CD14-positive monocyte (primary cell): ENCODE measurements at regions not wholly inside any gene's neighbourhood (a gene's known extent, or its start where the extent isn't known, plus 50 kb on each side); places are given as distances from the start of the nearest gene placed in this dataset.

Experiments used
- DNase-seq, 3 donors: peaks; one replicate each; pipeline ENCODE4 v3.0.0-alpha.2; 2011 to 2022
- H2AFZ ChIP-seq: 2 replicates; pipeline ENCODE4 v1.6.0; 2012; ENCODE audit warnings: mild to moderate bottlenecking, low read depth, low read length, inconsistent platforms; ENCODE audit not compliant: insufficient read depth, poor library complexity, severe bottlenecking
- H3K27ac ChIP-seq, 2 donors: 1 replicate in 1 of 2; 2 replicates in 1 of 2; pipeline ENCODE4 v1.5.1; 2012 to 2013; ENCODE audit warnings: low read length in 2 of 2, control low read depth in 1 of 2, inconsistent platforms in 1 of 2, low read depth in 1 of 2, mild to moderate bottlenecking in 1 of 2
- H3K27me3 ChIP-seq, 2 donors: one replicate each; pipeline versions ENCODE4 v1.6.0 to v1.6.1; 2011 to 2013; ENCODE audit warnings: low read length in 2 of 2; ENCODE audit not compliant: control insufficient read depth in 2 of 2, insufficient read depth in 2 of 2
- H3K36me3 ChIP-seq, 2 donors: replicated peaks in 1 of 2; 1 replicate in 1 of 2; 2 replicates in 1 of 2; pipeline versions ENCODE4 v1.5.1 to v1.6.1; 2012 to 2013; ENCODE audit warnings: low read length in 2 of 2, control low read depth in 1 of 2, inconsistent platforms in 1 of 2, mild to moderate bottlenecking in 1 of 2; ENCODE audit not compliant: insufficient read depth in 2 of 2, control insufficient read depth in 1 of 2
- H3K4me1 ChIP-seq, 2 donors: 1 replicate in 1 of 2; 2 replicates in 1 of 2; pipeline versions ENCODE4 v1.5.1 to v1.6.1; 2012 to 2013; ENCODE audit warnings: low read length in 2 of 2, control low read depth in 1 of 2, inconsistent platforms in 1 of 2, mild to moderate bottlenecking in 1 of 2, moderate library complexity in 1 of 2; ENCODE audit not compliant: insufficient read depth in 2 of 2, control insufficient read depth in 1 of 2
- H3K4me2 ChIP-seq: replicated peaks from 2 replicates; pipeline ENCODE3; 2012; ENCODE audit warnings: low read length, moderate library complexity, mild to moderate bottlenecking; ENCODE audit not compliant: poor library complexity, severe bottlenecking; ENCODE audit errors: extremely low read depth
- H3K4me3 ChIP-seq, 3 experiments: fragments of 200-600 bp in 1 of 3; sonication (generic) in 1 of 3; replicated peaks in 1 of 3; 1 replicate in 2 of 3; 2 replicates in 1 of 3; pipeline ENCODE4 v1.5.1; 2011 to 2013; ENCODE audit warnings: low read length in 3 of 3, mild to moderate bottlenecking in 3 of 3, control low read depth in 2 of 3, low read depth in 2 of 3, inconsistent platforms in 1 of 3, moderate library complexity in 1 of 3
- H3K79me2 ChIP-seq: 2 replicates; pipeline ENCODE4 v1.6.0; 2012; ENCODE audit warnings: mild to moderate bottlenecking, control low read depth, inconsistent platforms, low read length, moderate library complexity; ENCODE audit not compliant: insufficient read depth
- H3K9ac ChIP-seq: 2 replicates; pipeline ENCODE4 v1.6.0; 2017; ENCODE audit warnings: low read length, mild to moderate bottlenecking; ENCODE audit not compliant: insufficient read depth, poor library complexity, severe bottlenecking
- H3K9me3 ChIP-seq, 2 donors: replicated peaks in 1 of 2; 1 replicate in 1 of 2; 2 replicates in 1 of 2; pipeline versions ENCODE4 v1.5.1 to v1.6.1; 2012 to 2013; ENCODE audit warnings: low read length in 2 of 2, control low read depth in 1 of 2; ENCODE audit not compliant: control insufficient read depth in 1 of 2, insufficient read depth in 1 of 2
- H4K20me1 ChIP-seq: 2 replicates; pipeline ENCODE4 v1.6.0; 2012; ENCODE audit warnings: mild to moderate bottlenecking, low read length, control low read depth, moderate library complexity; ENCODE audit not compliant: insufficient read depth
- H3K27ac Mint-ChIP-seq, 7 donors: one replicate each; pipeline ENCODE4 v1.8.0; 2020; ENCODE audit warnings: mild to moderate bottlenecking in 7 of 7, mixed read lengths in 7 of 7, moderate library complexity in 6 of 7, inconsistent platforms in 2 of 7
- H3K27me3 Mint-ChIP-seq, 3 donors: one replicate each; pipeline ENCODE4 v1.8.0; 2021 to 2022; ENCODE audit warnings: low read depth in 3 of 3, mild to moderate bottlenecking in 3 of 3, mixed read lengths in 3 of 3, moderate library complexity in 3 of 3, inconsistent platforms in 1 of 3
- H3K36me3 Mint-ChIP-seq, 2 donors: one replicate each; pipeline ENCODE4 v1.8.0; 2020; ENCODE audit warnings: mixed read lengths in 2 of 2, inconsistent platforms in 1 of 2, mild to moderate bottlenecking in 1 of 2
- H3K4me1 Mint-ChIP-seq: one replicate; pipeline ENCODE4 v1.8.0; 2020; ENCODE audit warnings: mild to moderate bottlenecking, mixed read lengths
- H3K4me3 Mint-ChIP-seq, 2 donors: one replicate each; pipeline ENCODE4 v1.8.0; 2020; ENCODE audit warnings: mild to moderate bottlenecking in 2 of 2, mixed read lengths in 2 of 2, moderate library complexity in 1 of 2
- H3K9me3 Mint-ChIP-seq, 7 donors: one replicate each; pipeline ENCODE4 v1.8.0; 2020 to 2022; ENCODE audit warnings: mixed read lengths in 7 of 7, mild to moderate bottlenecking in 6 of 7, moderate library complexity in 6 of 7, inconsistent platforms in 2 of 7
- WGBS: methylation state at CpG from one replicate; pipeline ENCODE4 v1.1.5; 2013; ENCODE audit warnings: missing lambda C conversion rate; ENCODE audit not compliant: insufficient coverage; 5-methylcytosine and 5-hydroxymethylcytosine counted together
- intact Hi-C, 2 donors: fragments of 100-400 bp; cut with micrococcal nuclease; formaldehyde crosslinking; loops; one replicate each; pipeline versions ENCODE4 v1.15.0 to v1.15.1; 2023
- TF ChIP-seq, protein P1 (sequence below): fragments of 200-600 bp; IDR thresholded peaks from one replicate; pipeline ENCODE4 v1.8.0; 2022; ENCODE audit warnings: antibody characterized with exemption, mild to moderate bottlenecking

DNA sequence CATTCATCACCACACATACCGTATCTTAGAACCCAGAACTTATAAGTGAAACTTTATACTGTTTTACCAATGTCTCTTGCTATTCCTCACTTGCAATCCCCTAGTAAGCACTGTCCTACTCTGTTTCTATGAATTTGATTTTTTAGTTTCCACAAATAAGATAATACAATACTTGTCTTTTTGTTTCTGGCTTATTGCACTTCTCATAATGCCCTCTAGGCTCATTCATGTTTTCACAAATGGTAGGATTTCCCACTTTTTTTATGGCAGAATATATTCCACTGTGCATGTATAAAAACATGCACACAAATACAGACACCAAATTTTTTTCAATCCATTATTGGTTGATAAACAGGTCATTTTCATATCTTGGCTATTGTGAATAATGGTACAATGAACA, 1742.3 kb upstream of the NUDT12 start:
- Histone ChIP-seq H3K4me3 (no peak overlapping the region), H3K9me3 (no peaks in the 10 kb centered on the region), H3K79me2 (no peaks in the 10 kb centered on the region), H3K36me3 (no peaks in the 10 kb centered on the region), H3K4me1 (no peaks in the 10 kb centered on the region), H3K27me3 (no peaks in the 10 kb centered on the region), H3K4me2 (no peak overlapping the region), H3K9ac (no peak overlapping the region), H3K27ac (no peak overlapping the region), H2AFZ (no peak overlapping the region), H4K20me1 (no peaks in the 10 kb centered on the region)
- TF ChIP-seq, protein P1, sequence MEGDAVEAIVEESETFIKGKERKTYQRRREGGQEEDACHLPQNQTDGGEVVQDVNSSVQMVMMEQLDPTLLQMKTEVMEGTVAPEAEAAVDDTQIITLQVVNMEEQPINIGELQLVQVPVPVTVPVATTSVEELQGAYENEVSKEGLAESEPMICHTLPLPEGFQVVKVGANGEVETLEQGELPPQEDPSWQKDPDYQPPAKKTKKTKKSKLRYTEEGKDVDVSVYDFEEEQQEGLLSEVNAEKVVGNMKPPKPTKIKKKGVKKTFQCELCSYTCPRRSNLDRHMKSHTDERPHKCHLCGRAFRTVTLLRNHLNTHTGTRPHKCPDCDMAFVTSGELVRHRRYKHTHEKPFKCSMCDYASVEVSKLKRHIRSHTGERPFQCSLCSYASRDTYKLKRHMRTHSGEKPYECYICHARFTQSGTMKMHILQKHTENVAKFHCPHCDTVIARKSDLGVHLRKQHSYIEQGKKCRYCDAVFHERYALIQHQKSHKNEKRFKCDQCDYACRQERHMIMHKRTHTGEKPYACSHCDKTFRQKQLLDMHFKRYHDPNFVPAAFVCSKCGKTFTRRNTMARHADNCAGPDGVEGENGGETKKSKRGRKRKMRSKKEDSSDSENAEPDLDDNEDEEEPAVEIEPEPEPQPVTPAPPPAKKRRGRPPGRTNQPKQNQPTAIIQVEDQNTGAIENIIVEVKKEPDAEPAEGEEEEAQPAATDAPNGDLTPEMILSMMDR = no peak
- WGBS = no CpG with 5 or more reads among the region's 1 CpG
- Mint-ChIP-seq H3K4me3 (no peak overlapping the region), H3K36me3 (no peaks in the 10 kb centered on the region), H3K27ac (no peak overlapping the region), H3K4me1 (no peaks in the 10 kb centered on the region), H3K9me3 (peaks cover 0 to 2% (median 0%) of the 10 kb centered on the region in 7 donors), H3K27me3 (no peaks in the 10 kb centered on the region)
- DNase-seq = no peak
- intact Hi-C loops = no loop called here

DNA sequence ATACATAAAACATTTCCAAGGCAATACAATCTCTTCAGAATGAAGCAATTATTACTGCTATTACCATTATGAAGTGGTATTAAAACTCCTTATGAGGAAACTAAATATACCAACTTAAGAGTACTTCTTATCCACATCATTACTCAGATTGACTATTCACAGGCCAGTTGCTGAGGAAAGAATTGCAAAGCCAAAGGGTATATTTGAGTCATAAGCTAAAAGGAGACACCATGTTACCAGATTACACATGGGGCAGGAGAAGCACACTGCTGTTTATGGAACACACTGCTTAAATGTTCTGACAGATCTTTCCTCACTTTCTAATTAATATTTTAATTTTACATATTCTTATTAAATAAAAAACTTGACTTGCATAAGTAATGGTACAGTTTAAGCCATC, 1726.4 kb upstream of the NUDT12 start:
- no peaks in the 10 kb centered on the region for H3K9me3 ChIP-seq
- Mint-ChIP-seq H3K4me1 (no peaks in the 10 kb centered on the region), H3K27ac (no peak overlapping the region), H3K4me3 (no peak overlapping the region), H3K9me3 (peaks cover 0 to 2% (median 0%) of the 10 kb centered on the region in 7 donors), H3K36me3 (no peaks in the 10 kb centered on the region), H3K27me3 (no peaks in the 10 kb centered on the region)
- H3K27ac ChIP-seq = no peak overlapping the region
- H3K27me3 ChIP-seq = no peaks in the 10 kb centered on the region
- no peak overlapping the region for H3K4me3 ChIP-seq
- H3K79me2 ChIP-seq = no peaks in the 10 kb centered on the region
- DNase-seq = no peak
- no peak overlapping the region for H3K9ac ChIP-seq
- no peak overlapping the region for H3K4me2 ChIP-seq
- H4K20me1 ChIP-seq = no peaks in the 10 kb centered on the region
- intact Hi-C loops = no loop called here
- TF ChIP-seq, protein P1 = no peak
- H3K4me1 ChIP-seq = no peaks in the 10 kb centered on the region
- no peak overlapping the region for H2AFZ ChIP-seq
- no peaks in the 10 kb centered on the region for H3K36me3 ChIP-seq
